ENCODE measurements at regions not wholly inside any gene's neighbourhood (a gene's known extent, or its start where the extent isn't known, plus 50 kb on each side); places are given as distances from the start of the nearest gene placed in this dataset.

DNA sequence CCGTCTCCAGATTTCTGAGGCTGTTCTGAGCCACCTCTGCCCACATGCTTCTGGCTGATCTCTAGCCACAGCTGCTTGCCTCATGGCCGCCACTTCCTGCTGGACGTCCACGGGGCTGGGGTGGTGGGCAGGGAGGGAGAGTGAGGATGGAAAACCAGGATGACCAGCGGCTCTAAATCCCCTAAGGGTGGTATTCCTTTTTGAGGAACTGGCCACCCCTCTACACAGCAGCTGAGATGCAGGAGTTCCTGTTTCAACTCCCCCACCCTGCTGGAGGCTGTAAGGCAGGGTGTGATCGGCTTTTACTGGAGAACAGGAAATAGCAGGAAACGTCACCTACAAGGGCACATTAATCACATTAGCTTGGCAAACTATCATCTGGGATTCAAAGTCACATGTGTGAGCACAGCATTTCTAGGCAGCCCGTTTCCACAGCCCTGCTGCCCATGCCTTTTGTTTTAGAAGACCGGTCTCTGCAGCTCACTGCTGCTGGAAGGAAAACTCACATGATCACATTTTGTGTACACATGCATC is 181.6 kb upstream of the ECI2 start:
- Mint-ChIP-seq H3K27ac (no peak overlapping the region), H3K27me3 (ENCODE audit: low read depth in 2 of 2) (peaks cover 6 to 38% of the 10 kb centered on the region in 2 donors), H3K4me3 (no peak overlapping the region), H3K36me3 (peaks cover 11% of the 10 kb centered on the region), H3K4me1 (peaks cover 0 to 10% of the 10 kb centered on the region in 2 donors), H3K9me3 (peaks cover 0 to 6% of the 10 kb centered on the region in 2 donors)
- no peaks in the 10 kb centered on the region for H3K36me3 ChIP-seq (ENCODE audit: control insufficient read depth, insufficient read depth, low read length)
- WGBS (ENCODE audit: insufficient coverage): 15% methylated on average over 7 of the region's 9 CpGs
- DNase-seq (no peak), ATAC-seq (no peak)
- H3K4me1 ChIP-seq (ENCODE audit: control insufficient read depth, insufficient read depth, low read length): peaks cover 6% of the 10 kb centered on the region
- intact Hi-C loops (cut with micrococcal nuclease): no loop called here
- H3K27me3 ChIP-seq (ENCODE audit: control insufficient read depth, insufficient read depth, low read length): no peaks in the 10 kb centered on the region
- TF ChIP-seq, protein P1, sequence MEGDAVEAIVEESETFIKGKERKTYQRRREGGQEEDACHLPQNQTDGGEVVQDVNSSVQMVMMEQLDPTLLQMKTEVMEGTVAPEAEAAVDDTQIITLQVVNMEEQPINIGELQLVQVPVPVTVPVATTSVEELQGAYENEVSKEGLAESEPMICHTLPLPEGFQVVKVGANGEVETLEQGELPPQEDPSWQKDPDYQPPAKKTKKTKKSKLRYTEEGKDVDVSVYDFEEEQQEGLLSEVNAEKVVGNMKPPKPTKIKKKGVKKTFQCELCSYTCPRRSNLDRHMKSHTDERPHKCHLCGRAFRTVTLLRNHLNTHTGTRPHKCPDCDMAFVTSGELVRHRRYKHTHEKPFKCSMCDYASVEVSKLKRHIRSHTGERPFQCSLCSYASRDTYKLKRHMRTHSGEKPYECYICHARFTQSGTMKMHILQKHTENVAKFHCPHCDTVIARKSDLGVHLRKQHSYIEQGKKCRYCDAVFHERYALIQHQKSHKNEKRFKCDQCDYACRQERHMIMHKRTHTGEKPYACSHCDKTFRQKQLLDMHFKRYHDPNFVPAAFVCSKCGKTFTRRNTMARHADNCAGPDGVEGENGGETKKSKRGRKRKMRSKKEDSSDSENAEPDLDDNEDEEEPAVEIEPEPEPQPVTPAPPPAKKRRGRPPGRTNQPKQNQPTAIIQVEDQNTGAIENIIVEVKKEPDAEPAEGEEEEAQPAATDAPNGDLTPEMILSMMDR (IDR thresholded peaks at IDR 0.05): no peak
- H3K27ac ChIP-seq (ENCODE audit: low read length): no peak overlapping the region
- no peak overlapping the region for H3K4me3 ChIP-seq (ENCODE audit: low read length)
- no peaks in the 10 kb centered on the region for H3K9me3 ChIP-seq (ENCODE audit: control insufficient read depth, insufficient read depth, low read length)

DNA sequence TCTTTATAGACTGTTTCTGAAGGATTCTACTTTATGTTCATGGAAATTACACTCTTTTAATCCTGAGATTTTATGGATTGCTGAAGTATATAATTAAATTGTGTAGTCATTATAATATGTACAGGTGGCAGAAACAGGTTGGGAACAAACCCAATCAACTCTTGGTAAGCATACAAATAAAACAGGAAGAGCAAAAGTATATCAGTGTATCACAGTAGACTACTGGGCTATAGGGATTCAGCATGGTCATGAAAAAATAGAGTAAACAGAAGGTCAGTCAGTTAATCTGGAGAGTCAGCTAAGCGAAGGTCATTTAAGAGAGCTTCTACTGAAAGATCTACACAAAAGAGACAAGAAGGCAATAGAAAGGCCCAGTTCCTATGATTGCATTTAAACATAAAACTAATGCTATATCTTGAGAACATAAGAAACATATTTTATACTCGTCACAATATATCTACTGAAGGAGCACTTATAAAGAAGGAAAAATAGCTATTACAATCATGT is 178.9 kb upstream of the ECI2 start:
- Mint-ChIP-seq H3K36me3 (peaks cover 27% of the 10 kb centered on the region), H3K27ac (no peak overlapping the region), H3K4me1 (peaks cover 0 to 10% of the 10 kb centered on the region in 2 donors), H3K9me3 (peaks cover 3 to 16% of the 10 kb centered on the region in 2 donors), H3K4me3 (no peak overlapping the region), H3K27me3 (ENCODE audit: low read depth in 2 of 2) (peaks cover 9 to 42% of the 10 kb centered on the region in 2 donors)
- Histone ChIP-seq H3K27me3 (ENCODE audit: control insufficient read depth, insufficient read depth, low read length) (no peaks in the 10 kb centered on the region), H3K9me3 (ENCODE audit: control insufficient read depth, insufficient read depth, low read length) (no peaks in the 10 kb centered on the region), H3K27ac (ENCODE audit: low read length) (no peak overlapping the region), H3K36me3 (ENCODE audit: control insufficient read depth, insufficient read depth, low read length) (no peaks in the 10 kb centered on the region), H3K4me3 (ENCODE audit: low read length) (no peak overlapping the region), H3K4me1 (ENCODE audit: control insufficient read depth, insufficient read depth, low read length) (peaks cover 6% of the 10 kb centered on the region)
- DNase-seq: no peak
- TF ChIP-seq, protein P1 (IDR thresholded peaks at IDR 0.05): no peak
- intact Hi-C loops (cut with micrococcal nuclease): no loop called here
- no peak for ATAC-seq
- 95% methylated on average over 1 of the region's 2 CpGs for WGBS (ENCODE audit: insufficient coverage)

DNA sequence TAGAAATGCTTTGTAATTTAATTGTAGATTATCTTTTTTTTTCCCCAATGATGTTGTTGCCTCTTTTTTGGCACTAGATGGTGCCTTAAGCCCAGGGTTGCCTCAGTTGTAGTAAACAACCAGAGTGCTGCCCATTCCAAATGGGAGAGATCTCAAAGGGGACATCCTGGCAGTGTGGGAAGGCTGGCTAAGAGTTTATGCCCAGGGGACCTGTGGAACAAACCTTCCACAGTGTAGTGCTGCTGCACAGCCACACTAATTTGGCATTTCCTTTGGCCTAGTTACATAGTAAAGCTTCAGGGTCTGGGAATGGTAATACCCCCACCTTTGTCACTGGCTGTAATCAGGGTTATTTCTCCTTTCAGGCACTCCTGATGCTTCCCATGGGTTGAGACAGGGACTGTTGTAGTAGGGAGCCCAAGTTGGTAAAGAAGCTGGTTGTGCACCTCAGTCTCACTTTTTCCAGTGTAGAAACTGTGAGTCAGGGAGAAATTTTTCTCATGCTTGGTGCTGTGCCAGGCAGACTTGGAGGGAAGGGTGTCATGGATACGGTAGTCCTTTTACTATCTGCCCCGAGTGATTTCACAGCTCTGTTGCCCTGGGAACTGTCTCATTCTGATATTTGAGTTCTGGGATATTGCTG is 177.8 kb upstream of the ECI2 start:
- 82% methylated on average over 2 of the region's 2 CpGs for WGBS (ENCODE audit: insufficient coverage)
- no peak overlapping the region for H3K27ac ChIP-seq (ENCODE audit: low read length)
- H3K36me3 ChIP-seq (ENCODE audit: control insufficient read depth, insufficient read depth, low read length): no peaks in the 10 kb centered on the region
- H3K27ac Mint-ChIP-seq: no peak overlapping the region
- H3K27me3 ChIP-seq (ENCODE audit: control insufficient read depth, insufficient read depth, low read length): no peaks in the 10 kb centered on the region
- H3K36me3 Mint-ChIP-seq: peaks cover 27% of the 10 kb centered on the region
- ATAC-seq: no peak
- TF ChIP-seq, protein P1 (IDR thresholded peaks at IDR 0.05): no peak
- intact Hi-C loops (cut with micrococcal nuclease): no loop called here
- peaks cover 7 to 34% of the 10 kb centered on the region in 2 donors for H3K27me3 Mint-ChIP-seq (ENCODE audit: low read depth in 2 of 2)
- H3K4me1 Mint-ChIP-seq: peaks cover 0 to 10% of the 10 kb centered on the region in 2 donors
- H3K4me1 ChIP-seq (ENCODE audit: control insufficient read depth, insufficient read depth, low read length): peaks cover 6% of the 10 kb centered on the region
- no peak overlapping the region for H3K4me3 ChIP-seq (ENCODE audit: low read length)
- DNase-seq: no peak
- H3K4me3 Mint-ChIP-seq: no peak overlapping the region
- H3K9me3 Mint-ChIP-seq: peaks cover 3 to 16% of the 10 kb centered on the region in 2 donors
- no peaks in the 10 kb centered on the region for H3K9me3 ChIP-seq (ENCODE audit: control insufficient read depth, insufficient read depth, low read length)
